ENCODE measurements at regions not wholly inside any gene's neighbourhood (a gene's known extent, or its start where the extent isn't known, plus 50 kb on each side); places are given as distances from the start of the nearest gene placed in this dataset.

GRCh38 chr5:155969537-155969936 is 357.4 kb upstream of the SGCD start:
- TF ChIP-seq CTCF (IDR thresholded peaks at IDR 0.05; ENCODE audit: borderline replicate concordance, extremely low read depth, low read length, poor library complexity, severe bottlenecking) (no peak), EZH2 (IDR thresholded peaks at IDR 0.05; ENCODE audit: borderline replicate concordance, low read depth, low read length, severe bottlenecking) (no peak)

Measured in DND-41 (cell line).